ENCODE measurements at regions not wholly inside any gene's neighbourhood (a gene's known extent, or its start where the extent isn't known, plus 50 kb on each side); places are given as distances from the start of the nearest gene placed in this dataset.

DNA sequence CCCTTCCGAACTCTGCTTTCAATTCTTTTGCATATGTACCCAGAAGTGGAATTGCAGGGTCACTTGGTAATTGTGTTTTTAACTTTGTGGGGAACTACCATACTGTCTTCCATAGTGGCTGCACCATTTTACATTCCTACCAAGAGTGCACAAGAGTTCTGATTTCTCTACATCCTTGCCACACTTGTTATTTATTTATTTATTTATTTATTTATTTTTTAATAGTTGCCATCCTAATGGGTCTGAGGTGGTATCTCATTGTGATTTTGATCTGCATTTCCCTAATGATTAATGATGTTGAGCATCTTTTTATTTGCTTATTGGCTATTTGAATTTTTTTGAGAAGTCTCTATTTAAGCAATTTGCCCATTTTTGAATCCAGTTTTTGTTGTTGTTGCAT, 422.4 kb downstream of the PTPRU start:
- no peak for DNase-seq

DNA sequence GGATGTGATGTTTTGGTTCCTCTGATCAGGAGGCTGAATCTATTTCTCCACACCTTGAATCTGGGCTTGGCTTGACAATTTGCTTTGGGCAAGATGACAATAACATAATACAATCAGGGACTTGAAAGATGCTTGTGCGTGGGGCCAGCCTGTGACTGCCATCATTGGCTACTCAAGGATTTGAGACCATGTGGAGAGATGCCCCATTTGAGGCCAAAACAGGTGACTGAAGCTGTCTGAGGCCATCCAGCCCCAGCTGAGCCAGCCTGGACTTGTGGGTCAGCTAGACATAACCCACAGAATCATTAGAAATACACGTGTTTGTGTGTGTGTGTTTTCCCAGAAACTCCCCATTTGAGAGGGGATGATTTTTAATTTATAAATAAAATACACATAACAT, 421.5 kb downstream of the PTPRU start:
- no peak for DNase-seq

DNA sequence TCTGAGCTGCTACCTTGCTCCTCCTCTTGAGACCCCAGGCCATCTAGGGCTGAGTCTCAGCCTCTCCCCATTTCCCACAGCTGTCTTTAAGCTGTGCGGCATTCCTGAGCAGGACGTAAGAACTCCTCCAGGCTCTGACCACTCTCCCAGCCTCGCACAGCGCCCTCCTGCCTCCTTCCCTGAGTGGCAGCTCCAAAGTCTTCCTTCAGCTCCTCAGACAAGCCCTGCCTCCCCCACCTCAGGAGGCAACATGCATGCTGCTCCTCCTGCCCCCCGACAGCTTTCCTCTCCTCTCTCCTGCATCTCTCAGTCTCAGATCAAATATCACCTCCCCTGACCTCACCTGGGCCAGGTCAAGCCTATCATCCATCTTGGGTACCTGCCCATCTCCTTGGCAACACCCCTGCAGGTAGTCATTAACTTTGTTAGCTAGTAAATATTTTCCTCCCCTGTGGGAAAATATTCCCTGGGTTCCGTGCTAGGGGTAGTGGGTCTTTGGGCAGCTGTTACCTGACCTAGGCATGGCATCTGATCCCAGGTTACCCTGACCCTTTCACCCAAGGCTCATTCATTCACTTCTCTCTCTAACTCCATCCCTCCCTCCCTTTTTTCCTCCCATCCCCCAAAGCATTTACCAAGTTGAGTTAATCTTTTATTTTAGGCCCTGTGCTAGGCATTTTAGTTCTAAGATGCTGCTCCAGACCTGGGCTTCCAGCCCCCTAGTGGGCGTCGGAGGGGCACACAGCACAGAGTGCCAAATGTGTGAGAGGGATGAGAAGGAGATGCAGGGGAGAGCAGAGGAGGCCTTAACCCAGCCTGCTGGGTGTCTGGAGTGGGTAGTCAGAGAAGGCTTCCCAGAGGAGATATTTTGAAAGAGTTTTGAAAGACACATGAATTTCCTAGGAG, 419.9 kb downstream of the PTPRU start:
- DNase-seq: no peak

DNA sequence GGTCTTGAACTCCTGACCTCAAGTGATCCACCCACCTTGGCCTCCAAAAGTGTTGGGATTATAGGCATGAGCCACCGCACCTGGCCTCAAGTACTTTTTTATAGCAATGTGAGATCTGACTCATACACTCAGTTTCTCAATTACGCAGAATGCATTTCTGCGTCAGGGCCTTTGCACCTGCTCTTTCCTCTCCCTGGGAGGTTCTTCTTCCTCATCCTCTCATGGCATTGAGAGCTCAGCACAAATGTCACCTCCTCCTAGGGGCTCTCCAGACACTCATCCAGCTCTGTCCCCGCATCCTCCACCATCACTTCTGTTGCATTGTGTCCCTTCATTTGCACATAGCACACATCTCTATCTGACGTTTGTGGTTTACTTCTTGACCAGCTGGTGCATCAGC, 418.8 kb downstream of the PTPRU start:
- DNase-seq: peak; percentile 38

DNA sequence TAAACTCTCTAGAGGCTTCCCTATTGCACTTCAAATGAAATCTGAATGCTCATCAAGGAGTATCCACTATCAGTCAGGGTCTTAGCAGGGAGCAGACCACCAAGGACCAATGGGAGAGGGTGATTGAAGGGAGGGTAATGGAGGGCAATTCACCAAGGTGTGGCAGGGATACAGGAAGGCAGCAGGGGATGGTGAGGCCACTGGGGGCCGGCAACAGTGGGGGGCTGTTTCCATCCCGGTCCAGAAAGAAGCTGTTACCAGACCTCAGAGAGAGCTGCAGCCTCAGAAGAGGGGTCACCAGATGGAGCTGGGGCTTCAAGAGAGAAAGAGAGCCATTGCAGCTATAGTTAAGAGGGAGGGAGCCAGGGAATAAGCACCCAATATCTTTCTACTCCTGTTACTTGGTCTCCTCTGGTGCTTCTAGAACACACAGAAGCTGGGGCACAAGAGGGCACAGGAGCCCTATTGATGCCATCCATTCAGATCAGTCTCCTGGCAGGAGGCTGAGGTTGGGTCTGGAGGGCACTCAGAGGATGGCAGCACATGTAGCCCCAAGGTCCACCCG, 417.6 kb downstream of the PTPRU start:
- DNase-seq: no peak

DNA sequence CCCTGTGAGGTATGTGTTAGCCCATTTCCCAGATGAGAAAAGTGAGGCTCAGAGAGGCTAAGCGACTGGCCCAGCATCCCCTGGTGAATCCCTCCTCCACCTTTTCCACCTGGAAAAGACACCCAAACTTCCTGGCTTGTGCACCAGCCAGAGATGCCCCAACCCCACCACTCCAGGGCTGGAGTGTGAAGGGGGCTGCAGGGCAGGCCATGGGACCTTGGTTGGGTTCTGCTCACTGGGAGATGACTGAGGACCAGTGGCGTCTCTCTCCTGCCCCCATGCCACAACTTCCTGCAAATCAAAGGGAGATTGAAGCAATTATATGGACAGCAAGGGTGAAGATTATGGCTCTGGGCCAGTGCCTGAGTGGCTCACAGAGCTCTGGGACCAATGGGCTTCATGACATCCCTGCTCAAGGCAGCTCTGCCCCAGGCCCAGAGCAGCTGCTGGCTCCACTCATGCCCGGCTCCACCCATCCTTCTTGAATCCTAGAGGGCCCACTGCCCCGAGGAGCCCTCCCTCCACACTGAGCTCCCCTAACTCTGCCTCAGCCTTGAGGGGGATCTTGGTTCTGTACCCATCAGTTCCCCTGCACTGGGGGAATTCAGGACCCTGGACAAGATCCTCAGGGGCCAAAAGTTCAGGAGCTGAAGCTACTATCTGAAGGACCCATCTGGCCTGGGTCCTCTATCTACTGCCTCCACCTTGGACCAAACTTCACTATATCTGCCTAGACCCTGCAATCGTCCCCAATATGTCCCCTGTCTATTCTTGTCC, 416.9 kb downstream of the PTPRU start:
- no peak for DNase-seq

DNA sequence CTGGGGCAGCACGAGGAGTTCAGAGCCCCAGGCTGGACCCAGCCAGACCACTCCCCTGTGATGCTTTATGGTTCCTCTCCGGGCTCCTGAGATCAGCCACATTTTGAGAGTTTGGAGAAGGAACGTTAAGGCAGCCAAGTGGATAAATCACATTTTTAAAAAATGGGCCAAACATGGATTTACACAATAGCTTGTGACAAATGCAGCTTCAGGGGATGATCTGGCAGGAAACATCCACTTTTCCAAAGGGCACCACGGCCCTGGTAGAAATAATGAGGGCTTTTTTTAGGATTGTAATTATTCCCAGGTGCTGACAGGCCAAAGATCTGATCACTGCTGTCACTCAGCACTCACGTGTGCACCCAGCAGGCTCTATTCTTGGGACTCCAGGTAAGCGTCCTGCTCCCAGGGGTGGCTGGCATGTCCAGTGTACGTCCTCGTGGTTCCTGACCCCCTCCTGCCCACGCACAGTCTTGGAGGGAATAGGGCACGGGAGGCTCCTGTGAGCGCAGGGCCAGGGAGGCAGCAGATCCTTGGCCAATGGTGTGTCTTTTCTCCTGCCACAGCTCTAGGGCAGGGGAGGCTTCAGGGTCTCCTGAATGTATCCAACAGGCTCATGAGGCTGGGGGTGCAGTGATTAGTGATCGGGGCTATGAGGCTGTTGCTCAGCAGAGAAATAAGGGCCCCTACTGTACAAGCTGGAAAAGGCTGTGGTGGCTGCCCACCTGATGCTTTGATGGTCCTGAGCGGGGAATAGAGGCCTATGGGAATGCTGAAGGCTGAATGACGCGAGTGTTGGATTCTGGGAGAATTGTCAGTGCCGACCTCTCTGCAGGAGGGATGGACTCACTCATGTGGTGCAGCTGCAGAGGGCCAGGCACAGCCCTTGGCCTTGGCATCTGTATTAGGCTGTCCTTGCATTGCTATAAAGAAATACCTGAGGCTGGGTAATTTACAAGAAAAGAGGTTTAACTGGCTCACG, 415.7 kb downstream of the PTPRU start:
- no peak for DNase-seq

DNA sequence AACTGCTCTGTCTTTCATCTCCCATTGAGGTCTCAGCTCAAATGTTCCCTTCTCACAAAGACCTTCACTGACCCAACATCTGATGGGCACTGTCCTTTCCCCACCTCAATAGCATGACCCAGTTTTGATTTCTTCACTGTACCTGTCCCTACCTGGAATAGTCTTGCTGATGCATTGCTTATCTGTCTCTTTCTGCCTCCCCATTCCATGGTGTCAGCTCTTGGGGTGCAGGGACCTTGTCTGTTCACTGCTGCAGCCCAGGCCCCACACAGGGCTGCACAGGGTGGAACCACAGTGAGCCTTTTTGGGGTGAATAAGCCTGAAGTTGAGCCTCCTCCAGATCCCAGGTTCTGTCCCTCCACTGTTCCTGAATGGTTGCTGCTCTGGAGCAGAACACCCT, 414.9 kb downstream of the PTPRU start:
- DNase-seq: no peak

DNA sequence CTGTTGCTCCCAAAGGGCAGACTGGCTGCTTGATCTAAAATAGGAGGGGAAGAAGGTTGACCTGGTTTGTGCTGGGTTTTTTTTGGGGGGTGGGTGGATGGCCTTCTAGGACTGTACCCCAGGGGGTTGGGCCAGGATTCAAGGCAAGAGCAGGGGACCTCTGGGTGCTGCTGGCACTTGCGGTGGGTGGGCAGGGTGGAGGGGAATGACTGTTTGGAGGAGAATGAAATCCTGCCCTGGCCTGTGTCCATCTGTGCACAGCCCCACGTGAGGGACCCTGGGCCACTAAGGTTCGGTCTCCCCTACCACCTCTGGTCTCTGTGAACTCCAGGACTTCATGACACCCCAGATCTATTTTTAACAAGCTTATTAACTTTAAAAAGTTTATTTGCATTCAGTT, 414.2 kb downstream of the PTPRU start:
- no peak for DNase-seq

DNA sequence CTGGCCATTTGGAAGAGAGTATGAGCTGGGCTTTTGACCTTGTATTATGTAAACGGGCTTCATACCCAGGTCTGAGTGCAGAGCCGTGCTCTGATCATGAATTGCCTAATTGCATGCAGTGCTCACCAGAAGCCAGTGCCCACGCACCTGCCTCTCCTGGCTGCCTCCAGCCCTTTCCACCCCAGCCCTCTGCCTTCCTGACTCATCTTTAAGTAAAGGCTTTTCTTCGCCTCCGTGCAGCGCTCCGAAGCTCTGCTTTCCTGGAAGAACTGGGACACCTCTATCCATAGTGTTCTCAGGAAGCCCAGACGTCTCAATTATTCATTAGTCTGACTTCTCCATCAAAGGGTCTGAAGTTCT, 413.7 kb downstream of the PTPRU start:
- DNase-seq: no peak

DNA sequence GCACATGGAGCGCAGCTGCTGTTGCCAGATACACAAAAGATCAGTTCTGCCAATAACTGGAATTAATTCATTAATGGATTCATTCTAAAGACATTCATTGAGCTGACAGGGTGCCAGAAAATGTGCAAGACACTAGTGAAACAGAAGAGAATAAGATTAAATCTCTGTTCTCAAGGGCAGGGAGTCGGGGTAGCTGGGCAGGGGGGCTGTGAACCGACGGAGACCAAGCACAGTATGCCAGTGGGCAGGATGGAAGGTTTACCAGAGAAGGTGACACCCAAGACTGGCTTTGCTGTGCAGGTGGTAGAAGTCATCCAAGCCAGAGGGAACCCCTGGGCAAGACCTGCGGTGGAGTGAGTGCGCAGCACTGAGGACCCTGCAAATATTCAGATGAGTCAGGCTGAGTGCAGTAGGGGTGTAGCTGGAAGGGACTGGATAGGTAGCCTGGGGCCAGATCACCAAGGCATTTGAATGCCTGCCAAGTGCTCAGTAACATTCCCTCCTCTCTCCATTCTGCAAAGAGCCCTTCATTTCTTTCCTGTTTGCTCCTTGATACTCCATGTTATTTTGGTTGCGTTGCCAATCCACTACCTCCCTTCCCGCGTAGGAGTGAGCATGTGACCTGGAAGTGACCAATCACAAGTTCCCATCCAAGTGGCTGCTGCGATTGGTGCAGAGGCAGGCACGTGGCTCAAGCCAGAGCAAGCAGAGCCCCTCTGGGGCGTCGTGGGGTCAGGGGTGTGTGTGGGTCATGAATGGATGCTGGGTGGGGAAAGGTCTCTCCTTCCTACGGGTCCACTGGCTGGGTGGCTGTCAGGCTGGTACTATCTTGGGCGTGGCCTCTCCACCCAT, 413.1 kb downstream of the PTPRU start:
- no peak for DNase-seq

DNA sequence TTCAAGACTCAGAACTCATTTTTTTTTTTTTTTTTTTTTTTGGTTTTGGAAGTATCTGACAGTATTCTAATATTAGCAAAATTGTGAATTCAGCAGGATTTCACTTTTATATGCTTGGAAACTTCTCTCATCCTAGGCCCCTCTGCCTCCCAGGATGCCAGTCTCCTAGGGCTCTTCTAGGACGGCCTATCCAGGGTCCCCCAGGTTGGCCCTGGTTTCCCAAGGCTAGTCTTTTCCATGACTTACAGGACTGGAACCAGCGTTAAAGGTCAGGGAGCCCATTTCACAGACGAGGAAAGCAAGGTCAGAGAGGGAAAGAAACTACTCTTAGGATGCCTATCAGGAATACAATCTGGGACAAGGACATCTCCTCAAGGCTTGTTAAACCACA, 412.5 kb downstream of the PTPRU start:
- no peak for DNase-seq

DNA sequence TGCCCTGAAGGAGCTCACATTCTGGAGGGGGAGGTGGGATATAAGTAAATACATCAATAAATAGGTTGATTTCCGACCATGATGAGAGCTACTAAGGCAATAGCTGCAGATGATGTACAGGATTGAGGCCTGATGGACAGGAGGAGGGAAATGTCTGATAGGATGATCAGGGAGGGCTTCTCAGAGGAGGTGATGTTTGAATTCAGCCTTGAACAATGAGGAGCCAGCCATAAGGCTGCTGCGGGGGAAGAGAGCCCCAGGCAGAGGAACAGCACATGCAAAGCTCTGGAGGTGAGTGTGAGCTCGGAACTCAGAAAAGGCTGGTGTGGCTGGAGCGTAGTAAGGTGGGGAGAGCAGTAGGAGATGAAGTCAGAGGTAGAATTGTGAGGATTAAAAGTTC, 411.7 kb downstream of the PTPRU start:
- DNase-seq: no peak

DNA sequence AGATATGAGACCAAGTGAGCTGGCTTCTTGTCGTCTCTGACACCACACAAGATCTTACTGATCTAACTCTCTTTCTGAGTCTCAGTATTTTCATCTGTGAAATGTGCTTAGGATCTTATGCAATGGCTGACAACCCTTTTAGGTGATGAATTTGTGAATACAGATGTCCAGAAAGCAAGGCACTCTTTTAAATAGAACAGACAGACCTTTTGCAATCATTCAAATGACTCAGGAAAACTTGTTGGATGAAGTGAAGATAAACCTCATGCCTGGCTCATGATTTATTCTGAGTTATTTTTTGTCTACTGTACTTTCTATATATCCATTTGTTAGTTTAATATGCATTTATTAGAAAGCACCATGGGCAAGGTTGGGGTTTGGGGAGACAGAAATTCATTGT, 411.3 kb downstream of the PTPRU start:
- DNase-seq: no peak

DNA sequence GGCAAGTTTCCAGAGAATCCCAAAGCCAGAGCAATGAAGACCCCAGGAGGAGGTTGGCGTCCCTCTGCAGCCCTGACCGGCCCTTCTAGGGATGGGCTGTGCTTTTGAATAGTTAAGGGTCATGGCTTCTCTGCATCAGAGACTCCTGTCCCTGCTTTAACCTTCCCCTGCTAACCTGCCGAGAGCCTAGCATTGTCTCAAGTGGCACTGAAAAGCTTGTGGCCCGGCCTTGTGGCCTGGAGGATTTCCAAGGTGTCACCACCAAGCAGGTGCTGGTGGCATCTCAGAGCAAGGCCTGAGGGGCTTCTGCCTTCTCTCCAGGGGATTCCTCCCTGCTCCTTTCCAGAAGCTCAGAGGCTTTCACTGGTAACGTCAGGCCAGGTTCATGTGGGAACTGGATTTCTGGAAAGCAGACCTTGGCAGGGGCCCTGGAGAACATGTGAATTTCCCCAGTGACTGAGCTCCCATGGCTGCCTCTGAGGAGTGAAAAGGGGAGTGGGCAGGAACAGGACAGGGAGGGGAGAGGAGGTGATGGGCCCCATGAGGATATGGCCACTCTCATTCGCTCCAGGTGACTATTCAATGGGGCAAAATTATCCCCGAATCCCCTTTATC, 409.9 kb downstream of the PTPRU start:
- DNase-seq: no peak

DNA sequence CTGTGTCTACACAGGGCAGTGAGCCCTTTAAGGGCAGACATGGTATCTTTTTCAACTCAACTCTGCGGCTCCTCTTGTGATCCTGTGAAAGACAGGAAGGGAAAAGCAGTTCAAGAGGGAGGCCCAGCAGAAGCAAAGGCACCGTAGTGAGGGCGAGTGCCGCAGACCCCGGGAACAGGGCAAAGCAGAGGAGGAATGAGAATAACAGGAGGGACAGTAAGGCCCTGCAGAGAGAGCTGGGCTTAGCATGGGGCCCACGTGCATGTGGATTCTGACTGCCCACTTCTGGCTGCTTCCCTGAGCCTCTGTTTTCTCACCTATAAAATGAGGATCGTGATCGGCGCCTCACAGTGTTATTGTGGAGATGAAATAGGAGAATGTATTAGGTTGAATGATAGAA, 409.3 kb downstream of the PTPRU start:
- DNase-seq: no peak

DNA sequence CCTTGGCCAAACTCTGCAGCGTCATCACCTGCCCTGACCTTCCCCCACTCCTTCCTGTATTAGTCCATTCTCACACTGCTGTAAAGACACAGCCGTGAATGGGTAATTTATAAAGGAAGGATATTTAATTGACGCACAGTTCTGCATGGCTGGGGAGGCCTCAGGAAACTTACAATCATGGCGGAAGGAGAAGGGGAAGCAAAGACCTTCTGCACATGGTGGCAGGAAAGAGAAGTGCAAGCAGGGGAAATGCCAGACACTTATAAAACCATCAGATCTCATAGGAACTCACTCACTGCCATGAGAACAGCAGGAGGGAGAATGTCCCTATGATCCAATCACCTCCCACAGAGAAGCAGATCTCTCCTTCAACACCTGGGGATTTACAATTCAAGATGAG, 408.5 kb downstream of the PTPRU start:
- DNase-seq: no peak

DNA sequence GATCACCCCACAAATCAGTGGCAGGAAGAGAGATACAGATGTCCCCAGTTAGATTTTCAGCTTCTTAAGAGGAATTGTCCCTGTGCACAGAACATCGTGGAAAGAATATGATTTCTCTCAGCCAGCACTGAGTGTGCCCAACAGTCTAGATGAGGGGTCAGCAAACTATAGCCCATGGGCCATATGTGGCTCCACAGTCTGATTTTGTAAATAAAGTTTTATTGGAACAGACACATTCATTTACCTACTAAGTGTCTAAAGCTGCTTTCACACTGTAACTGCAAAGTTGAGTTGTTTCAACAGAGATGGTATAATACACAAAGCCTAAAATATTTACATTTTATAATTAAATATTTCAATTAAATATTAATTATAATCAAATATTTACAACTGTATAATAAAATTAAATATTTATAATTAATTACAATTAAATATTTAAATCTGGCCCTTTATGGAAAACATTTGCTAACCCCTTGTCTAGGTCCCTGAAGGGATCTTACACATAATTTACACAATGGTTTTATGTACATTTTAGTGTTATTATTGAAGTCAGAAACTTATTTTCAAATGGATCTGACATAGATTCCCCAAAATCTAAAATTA, 407.6 kb downstream of the PTPRU start:
- no peak for DNase-seq

DNA sequence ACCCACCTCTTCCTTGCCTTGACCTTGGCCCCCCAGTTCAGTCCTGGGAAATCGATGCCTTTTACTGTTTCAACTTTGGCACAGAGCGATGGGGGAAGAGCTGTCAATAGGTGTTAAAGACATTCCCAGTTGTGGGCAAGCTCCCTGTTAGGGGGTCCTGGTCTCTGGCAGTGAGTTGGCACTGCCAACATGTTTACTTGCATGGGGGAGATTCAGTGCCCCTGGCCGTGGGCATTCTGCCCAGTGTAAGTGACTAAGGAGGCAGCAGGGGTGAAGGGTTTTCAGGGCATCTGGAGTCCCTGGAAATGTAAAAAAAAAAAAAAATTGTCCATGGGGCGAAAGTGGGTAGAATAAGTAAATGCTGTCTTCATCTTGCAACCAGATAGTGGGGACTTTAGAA, 407.0 kb downstream of the PTPRU start:
- no peak for DNase-seq

DNA sequence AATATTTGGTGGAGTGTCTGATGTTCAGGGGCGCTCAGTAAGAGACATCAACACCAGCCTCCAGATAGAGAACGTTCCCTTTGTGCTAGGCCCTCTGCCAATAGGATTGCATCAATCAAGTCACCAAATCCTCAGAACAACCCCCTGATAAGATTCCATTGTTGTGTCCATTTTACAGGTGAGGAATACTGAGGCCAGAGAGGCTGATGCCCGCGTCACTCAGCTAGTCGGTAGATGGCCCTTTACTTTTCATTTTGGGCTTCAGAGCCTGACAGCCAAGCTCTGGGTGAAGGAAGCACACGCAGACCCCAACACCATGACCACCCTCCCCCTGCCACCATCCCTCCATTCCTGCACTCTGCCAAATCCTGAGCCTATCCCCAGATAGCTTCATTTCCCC, 406.2 kb downstream of the PTPRU start:
- DNase-seq: no peak

DNA sequence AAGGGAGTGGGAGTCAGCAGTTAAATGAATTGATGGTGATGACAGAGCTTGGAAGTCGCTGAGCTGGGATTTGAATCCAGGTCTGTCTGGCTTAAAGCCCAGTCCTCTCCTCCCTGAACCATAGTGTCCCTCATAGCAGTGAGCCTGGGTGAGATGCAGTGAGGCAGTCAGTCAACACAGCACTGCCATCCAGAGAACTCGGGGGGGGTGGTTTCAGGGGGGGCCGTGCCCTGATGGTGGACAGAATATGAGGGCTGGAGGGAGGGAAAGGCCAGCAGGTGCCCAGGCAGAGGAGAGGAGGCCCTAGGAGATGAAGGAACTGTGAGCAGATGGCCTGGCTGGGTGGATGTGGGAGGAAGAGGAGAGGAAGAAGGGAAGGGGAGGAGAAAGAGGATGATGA, 405.6 kb downstream of the PTPRU start:
- no peak for DNase-seq

Measured in NCI-H510A treated with DMSO at 0.1 percent for 48 hours (cell line).